ENCODE measurements at regions not wholly inside any gene's neighbourhood (a gene's known extent, or its start where the extent isn't known, plus 50 kb on each side); places are given as distances from the start of the nearest gene placed in this dataset.
"Not testable (repeated sequence)": the region's sequence is repeated elsewhere in the genome, so short reads cannot be mapped to it uniquely, and the experiment has no call there.

GRCh38 chr2:67294218-67294617 is 102.9 kb upstream of the ETAA1 start:
- DNase-seq (ENCODE audit: low spot score), result no peak

GRCh38 chr2:67295406-67295805 is 101.7 kb upstream of the ETAA1 start:
- DNase-seq (ENCODE audit: low spot score), result no peak

DNA sequence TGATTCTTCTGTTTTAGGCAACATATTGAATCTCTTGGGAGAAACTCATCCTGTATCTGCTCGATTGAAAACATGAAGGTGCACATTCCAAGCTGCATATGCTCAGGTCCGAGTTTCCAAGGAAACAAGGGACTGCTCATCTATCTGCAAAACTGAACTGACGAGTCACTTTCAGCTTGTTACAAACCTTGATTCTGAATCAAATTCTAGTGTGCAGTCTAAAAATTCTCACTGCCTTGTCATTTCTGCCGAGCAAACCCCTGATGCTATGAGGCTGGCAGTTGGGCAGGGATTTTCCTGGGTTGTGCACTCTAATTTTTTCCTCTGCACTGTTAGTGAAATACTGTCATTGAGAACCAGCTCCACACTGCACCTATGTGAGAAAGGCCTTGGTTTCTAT is 101.3 kb upstream of the ETAA1 start:
- DNase-seq (ENCODE audit: low spot score), result no peak

DNA sequence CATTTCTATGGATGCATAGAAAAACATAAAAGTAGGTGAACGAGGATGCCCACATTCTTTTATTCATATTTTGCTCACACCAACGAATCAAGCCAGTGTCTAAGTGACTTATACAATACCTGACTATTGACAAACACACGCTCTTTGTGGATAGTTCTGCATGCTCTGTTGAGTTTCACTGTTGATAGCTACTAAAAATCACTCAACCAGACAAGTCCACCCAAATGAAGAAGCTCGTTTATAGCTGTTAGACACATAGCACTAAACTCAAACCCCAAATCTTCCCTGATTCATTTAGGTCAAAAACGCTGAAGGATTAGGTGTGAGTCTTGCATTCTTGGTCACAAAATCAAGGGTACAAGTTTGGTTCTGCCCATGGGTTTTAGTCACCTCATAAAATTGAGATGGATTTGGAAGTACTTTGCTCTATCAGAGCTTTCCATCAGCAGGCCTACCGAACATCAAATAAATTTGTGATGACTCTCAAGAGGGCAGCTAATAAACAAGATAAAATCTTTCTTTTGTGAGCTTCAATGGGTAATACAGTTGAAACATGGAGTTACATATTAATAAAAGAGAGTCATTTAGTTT is 92.7 kb upstream of the ETAA1 start:
- DNase-seq (ENCODE audit: low spot score), result no peak

GRCh38 chr2:67309281-67309680 is 87.9 kb upstream of the ETAA1 start:
- DNase-seq (ENCODE audit: low spot score), result peak; percentile 20

- no peak for DNase-seq (ENCODE audit: low spot score)
Observed at GRCh38 chr2:67311536-67311935, 85.6 kb upstream of the ETAA1 start.

GRCh38 chr2:67312871-67313270 is 84.3 kb upstream of the ETAA1 start:
- DNase-seq (ENCODE audit: low spot score), result no peak

DNA sequence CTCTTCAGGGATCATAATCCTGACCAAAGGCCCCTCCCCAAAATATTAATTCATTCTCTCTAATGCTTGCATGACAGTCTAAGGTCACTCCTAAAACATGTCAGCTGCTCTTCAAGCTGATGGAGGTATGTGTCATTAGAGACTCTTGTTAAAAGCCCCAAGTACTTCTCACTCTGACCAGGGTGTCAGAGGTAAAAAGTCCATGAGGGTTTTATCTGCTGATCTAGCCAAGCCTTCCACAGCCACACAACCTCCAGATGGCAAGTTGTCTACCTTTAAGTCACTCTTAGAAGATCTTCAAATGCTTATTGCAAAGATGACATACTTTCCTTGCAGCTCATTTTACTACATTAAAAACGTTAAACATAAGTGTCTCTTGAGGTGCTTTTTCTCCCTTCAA is 83.6 kb upstream of the ETAA1 start:
- DNase-seq (ENCODE audit: low spot score), result no peak

DNA sequence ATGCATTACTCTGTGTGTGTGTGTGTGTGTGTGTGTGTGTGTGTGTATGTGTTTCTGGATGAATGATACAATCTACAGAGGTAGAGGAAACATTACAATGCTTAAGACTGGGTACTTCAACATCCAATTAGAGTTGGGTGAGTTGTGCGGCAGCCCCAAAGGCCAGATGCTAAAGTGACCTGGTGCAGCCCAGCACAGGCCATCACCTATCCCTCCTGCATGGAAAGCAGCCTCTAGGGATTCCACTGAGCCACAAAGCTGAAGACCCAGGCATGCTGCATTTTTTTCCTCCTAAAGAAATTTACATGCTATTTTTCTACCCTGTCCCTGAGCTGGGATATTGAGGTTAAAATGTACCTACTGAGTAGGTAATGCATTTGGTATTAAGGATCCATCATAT is 79.1 kb upstream of the ETAA1 start:
- no peak for DNase-seq (ENCODE audit: low spot score)

DNA sequence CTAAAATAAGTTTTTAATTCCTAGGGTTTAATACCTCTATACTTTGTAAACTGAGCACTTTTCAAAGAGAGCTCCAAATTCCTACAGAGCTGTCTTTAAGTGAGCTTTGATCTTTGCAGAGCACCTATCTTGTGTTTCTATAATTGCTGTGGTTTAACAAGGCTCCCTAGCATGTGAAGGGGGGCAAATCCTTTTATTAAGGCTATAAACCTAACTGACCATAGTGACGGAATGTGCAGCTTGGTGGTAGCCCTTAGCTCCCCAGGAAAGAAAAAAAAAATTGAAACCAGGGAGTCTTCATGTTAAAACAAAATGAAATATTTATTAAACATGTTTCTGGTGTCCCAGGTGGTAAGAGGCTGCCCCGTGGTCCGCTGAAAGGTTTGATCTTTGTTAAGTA is 78.6 kb upstream of the ETAA1 start:
- no peak for DNase-seq (ENCODE audit: low spot score)

DNA sequence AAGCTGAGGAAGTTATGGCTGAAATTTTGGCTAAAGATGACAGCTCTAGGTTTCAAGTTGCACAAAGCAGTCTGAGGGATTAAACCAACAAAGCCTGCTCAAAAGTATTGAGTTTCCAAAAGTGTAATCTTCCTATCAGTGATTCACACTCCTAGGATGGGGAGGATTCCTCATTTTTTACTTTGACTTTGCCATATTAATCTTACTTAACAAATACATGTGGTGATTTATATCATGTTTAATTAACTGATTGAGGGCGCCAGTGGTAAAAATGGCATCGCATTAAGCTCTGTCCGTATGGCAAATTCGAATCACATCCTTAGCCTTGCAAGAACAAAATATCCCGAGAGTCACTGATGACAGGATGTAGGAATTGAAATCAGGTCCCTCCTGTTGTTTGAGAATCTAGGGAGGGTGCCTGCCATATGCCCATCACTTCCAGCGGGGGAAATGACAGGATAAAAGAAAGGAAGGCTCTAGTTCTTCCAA is 78.1 kb upstream of the ETAA1 start:
- DNase-seq (ENCODE audit: low spot score), result no peak

GRCh38 chr2:67320861-67321587 is 76.1 kb upstream of the ETAA1 start:
- DNase-seq (ENCODE audit: low spot score), result no peak

DNA sequence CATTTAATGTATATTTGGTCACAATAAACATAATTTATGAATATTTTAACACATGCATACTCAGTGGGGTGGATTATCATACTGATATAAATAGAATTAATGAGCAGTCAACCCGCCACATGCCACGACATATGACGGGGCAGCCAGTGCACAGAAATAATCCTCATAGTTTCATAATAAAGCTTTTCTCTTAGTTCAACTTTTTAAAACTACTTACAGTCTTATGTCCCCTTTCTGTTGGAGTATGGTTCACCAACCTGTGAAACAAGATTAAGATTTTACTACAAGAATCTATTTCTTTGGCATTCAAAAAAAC is 75.6 kb upstream of the ETAA1 start:
- no peak for DNase-seq (ENCODE audit: low spot score)

DNA sequence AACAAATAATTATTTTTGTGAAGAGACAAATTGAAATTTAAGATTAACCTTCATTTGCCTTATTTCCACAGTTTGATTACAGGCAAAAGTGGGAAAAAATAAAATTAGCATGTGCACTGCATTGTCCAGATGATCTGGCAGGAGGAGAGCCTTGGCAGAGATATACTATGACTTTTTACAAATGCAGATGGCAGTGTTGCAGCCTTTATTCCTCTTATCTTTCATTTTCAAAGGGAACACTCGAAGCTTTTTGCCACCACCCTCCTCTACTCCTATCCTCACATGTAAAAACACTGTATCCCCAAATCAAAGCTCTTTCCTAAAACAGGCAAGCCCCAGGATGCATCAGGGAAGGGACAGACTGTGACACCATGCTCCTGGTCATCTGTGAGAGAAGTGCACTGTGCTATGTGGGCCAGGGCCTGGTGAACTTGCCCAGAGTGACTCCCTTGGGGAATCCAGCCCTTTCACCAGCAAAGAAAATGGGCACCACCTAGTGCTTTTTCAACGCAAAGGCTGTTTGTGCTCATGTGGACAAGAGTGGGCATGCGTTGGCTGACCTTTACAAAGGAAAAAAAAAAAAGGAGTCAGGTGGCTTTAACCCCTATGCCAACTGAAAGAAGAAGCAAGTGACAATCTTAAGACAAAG is 74.7 kb upstream of the ETAA1 start:
- DNase-seq (ENCODE audit: low spot score), result peak; percentile 38

DNA sequence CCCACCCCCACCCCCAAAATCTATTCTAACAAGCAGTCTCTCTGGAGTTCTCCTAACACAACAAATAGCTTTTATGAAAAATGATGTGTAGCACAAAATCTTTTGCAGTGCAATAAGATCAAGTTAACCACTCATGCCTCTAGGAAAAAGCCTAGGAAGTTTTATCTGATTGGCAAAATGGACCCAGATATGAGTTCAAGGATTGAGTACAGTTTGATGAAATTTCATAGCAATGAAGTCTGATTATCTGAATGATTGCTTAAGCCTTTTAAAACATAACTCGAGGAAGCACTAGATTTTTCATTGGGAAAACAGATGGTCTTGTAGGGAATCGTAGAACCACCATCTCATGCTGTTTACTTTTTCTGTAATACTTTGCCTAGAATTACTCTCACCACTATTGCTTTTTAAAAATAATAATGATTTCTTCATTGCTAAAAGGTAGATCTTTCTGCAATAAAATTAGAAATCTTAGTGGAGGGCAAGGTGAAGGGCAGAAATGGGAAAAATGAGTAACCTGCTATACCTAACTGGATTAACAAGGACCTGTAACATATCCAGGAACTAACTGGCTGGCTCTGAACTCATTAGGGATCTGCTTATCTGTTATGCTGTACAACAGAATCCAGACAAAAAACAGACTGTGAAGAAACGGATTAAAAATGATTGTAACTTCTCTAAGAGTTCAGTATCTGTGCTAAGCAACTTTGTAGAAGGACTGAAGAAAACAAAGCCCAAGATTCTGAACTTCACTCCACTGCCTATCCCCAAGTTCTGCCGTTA is 73.7 kb upstream of the ETAA1 start:
- no peak for DNase-seq (ENCODE audit: low spot score)

GRCh38 chr2:67329513-67329912 is 67.6 kb upstream of the ETAA1 start:
- no peak for DNase-seq (ENCODE audit: low spot score)

DNA sequence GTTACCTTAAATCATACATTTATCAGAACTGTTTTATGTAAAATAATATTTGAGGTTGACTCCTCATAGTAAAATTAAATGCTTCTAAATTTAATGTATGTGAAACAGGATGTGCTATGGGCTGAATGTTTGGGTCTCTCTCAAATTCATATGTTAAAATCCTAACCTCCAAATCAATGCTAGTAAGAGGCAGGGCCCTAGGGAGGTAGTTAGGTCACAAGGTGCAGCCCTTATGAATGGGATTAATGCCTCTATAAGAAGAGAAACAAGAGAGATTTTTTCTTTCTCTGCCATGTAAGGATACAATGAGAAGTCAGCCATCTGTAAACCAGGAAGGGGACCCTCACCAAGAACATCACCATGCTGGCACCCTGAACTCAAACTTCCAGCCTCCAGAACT is 67.2 kb upstream of the ETAA1 start:
- no peak for DNase-seq (ENCODE audit: low spot score)

DNA sequence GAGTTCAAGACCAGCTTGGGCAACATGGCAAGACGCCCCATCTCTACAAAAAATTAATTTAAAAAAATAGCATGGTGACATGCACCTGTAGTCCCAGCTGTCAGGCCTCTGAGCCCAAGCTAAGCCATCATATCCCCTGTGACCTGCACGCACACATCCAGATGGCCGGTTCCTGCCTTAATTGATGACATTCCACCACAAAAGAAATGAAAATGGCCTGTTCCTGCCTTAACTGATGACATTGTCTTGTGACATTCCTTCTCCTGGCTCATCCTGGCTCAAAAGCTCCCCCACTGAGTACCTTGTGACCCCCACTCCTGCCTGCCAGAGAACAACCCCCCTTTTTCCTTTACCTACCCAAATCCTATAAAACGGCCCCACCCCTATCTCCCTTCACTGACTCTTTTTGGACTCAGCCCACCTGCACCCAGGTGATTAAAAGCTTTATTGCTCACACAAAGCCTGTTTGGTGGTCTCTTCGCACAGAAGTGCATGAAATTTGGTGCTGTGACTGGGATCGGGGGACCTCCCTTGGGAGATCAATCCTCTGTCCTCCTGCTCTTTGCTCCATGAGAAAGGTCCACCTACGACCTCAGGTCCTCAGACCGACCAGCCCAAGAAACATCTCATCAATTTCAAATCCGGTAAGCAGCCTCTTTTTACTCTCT is 65.6 kb upstream of the ETAA1 start:
- not testable (repeated sequence) for DNase-seq (ENCODE audit: low spot score)

DNA sequence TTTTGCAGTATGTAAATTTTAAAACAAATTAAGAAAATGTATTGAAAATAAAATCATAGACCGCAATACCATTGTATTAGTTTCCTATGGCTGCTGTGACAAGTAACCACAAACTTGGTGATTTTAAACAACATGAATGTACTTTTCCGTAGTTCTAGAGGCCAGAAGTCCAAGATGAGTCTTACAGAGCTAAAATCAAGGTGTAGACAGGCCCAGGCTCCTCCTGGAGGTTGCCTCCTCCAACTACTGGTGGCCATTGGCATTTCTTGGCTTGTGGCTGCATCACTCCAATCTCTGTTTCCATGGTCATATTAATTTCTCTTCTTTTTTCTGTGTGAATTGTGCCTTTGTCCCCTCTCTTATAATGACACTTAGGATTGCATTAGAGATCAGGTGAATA is 59.2 kb upstream of the ETAA1 start:
- no peak for DNase-seq (ENCODE audit: low spot score)

DNA sequence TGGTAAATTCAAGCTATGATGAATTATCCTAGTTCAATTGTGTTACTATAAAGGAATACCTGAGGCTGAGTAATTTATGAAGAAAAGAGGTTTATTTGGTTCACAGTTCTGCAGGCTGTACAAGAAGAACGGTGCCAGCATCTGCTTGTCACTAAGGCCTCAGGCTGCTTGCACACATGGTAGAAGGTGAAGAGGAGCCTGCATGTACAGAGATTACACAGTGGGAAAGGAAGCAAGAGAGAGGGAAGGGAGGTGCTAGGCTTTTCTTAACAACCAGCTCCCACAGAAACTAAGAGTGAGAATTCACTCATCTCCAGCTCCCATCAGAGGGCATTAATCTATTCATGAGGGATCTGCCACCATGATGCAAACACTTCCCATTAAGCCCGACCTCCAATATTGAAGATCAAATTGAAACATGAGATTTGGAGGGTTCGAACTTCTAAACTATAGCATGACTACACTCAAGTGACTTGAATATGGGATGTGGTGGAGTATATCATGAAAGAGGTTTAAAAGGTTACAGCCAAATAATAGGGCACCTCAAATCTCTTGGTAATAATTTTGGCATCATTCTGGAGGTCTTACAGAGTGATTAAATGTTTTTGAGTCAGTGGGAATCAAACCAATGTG is 58.4 kb upstream of the ETAA1 start:
- DNase-seq (ENCODE audit: low spot score), result no peak

GRCh38 chr2:67339234-67339885 is 57.8 kb upstream of the ETAA1 start:
- no peak for DNase-seq (ENCODE audit: low spot score)
